Cardiac muscle cell (in vitro differentiated cells and primary cell): ENCODE measurements at regions not wholly inside any gene's neighbourhood (a gene's known extent, or its start where the extent isn't known, plus 50 kb on each side); places are given as distances from the start of the nearest gene placed in this dataset.

Experiments used
- DNase-seq, 2 donors: peaks; one replicate each; pipeline versions ENCODE4 v3.0.0 to v3.0.0-alpha.2; 2010 to 2017; ENCODE audit warnings: low read depth in 1 of 2, low spot score in 1 of 2
- H3K27ac ChIP-seq: fragments of 200-600 bp; sonication (generic); 2 replicates; pipeline ENCODE4 v1.5.1; 2016
- H3K27me3 ChIP-seq: fragments of 200-600 bp; sonication (generic); 2 replicates; pipeline ENCODE4 v1.6.0; 2016; ENCODE audit warnings: control low read depth
- H3K36me3 ChIP-seq: fragments of 200-600 bp; sonication (generic); 2 replicates; pipeline ENCODE4 v1.5.1; 2016; ENCODE audit warnings: control low read depth
- H3K4me1 ChIP-seq: fragments of 200-600 bp; sonication (generic); 2 replicates; pipeline ENCODE4 v1.8.1; 2017; ENCODE audit warnings: low read depth, mild to moderate bottlenecking, mixed run types
- H3K4me3 ChIP-seq: fragments of 200-600 bp; sonication (generic); 2 replicates; pipeline ENCODE4 v1.5.1; 2016; ENCODE audit warnings: mild to moderate bottlenecking
- H3K9me3 ChIP-seq: fragments of 200-600 bp; sonication (generic); 2 replicates; pipeline ENCODE4 v1.5.1; 2017; ENCODE audit warnings: low read depth, mild to moderate bottlenecking, control low read depth
- CTCF ChIP-seq: IDR thresholded peaks from 2 replicates; pipeline ENCODE4 v1.5.1; 2012; ENCODE audit warnings: low read depth, mild to moderate bottlenecking, low read length

GRCh38 chr2:106572541-106573450 is 85.6 kb downstream of the CD8B2 start:
- TF ChIP-seq CTCF, result peak; percentile 53
- Histone ChIP-seq H3K36me3 (no peaks in the 10 kb centered on the region), H3K27me3 (no peaks in the 10 kb centered on the region), H3K4me1 (peaks cover 8% of the 10 kb centered on the region), H3K27ac (no peak overlapping the region), H3K9me3 (no peaks in the 10 kb centered on the region), H3K4me3 (no peak overlapping the region)
- peak in 1 of 2 donors; percentile 30 for DNase-seq

- TF ChIP-seq CTCF, result no peak
- no peaks in the 10 kb centered on the region for H3K36me3 ChIP-seq
- no peak for DNase-seq
- H3K4me1 ChIP-seq, result peaks cover 8% of the 10 kb centered on the region
- no peaks in the 10 kb centered on the region for H3K27me3 ChIP-seq
- no peaks in the 10 kb centered on the region for H3K9me3 ChIP-seq
- no peak overlapping the region for H3K4me3 ChIP-seq
- H3K27ac ChIP-seq, result no peak overlapping the region
Observed at GRCh38 chr2:106573773-106574172, 86.6 kb downstream of the CD8B2 start.

- no peak for TF ChIP-seq CTCF
- peak; percentile 57 to 91 for DNase-seq
- Histone ChIP-seq H3K36me3 (no peaks in the 10 kb centered on the region), H3K9me3 (no peaks in the 10 kb centered on the region), H3K27me3 (no peaks in the 10 kb centered on the region), H3K4me3 (no peak overlapping the region), H3K27ac (peak overlapping the region; percentile 20), H3K4me1 (peaks cover 27% of the 10 kb centered on the region)
Observed at GRCh38 chr2:106575955-106576354, 88.8 kb downstream of the CD8B2 start.

- Histone ChIP-seq H3K9me3 (no peaks in the 10 kb centered on the region), H3K36me3 (no peaks in the 10 kb centered on the region), H3K4me1 (peaks cover 39% of the 10 kb centered on the region), H3K4me3 (no peak overlapping the region), H3K27ac (no peak overlapping the region), H3K27me3 (no peaks in the 10 kb centered on the region)
- DNase-seq, result no peak
- TF ChIP-seq CTCF, result no peak
Observed at GRCh38 chr2:106577255-106577651, 90.1 kb downstream of the CD8B2 start.

- H3K36me3 ChIP-seq, result no peaks in the 10 kb centered on the region
- H3K4me1 ChIP-seq, result peaks cover 39% of the 10 kb centered on the region
- H3K4me3 ChIP-seq, result no peak overlapping the region
- DNase-seq, result peak in 1 of 2 donors; percentile 80
- no peak for TF ChIP-seq CTCF
- H3K27ac ChIP-seq, result peak overlapping the region; percentile 21
- H3K27me3 ChIP-seq, result no peaks in the 10 kb centered on the region
- H3K9me3 ChIP-seq, result no peaks in the 10 kb centered on the region
Observed at GRCh38 chr2:106579750-106580197, 92.6 kb downstream of the CD8B2 start.
